ENCODE measurements at regions not wholly inside any gene's neighbourhood (a gene's known extent, or its start where the extent isn't known, plus 50 kb on each side); places are given as distances from the start of the nearest gene placed in this dataset.
"Not testable (repeated sequence)": the region's sequence is repeated elsewhere in the genome, so short reads cannot be mapped to it uniquely, and the experiment has no call there.

GRCh38 chr15:25236143-25236860 is 202.5 kb downstream of the UBE3A start:
- no peak for DNase-seq

GRCh38 chr15:25236861-25237155 is 202.0 kb downstream of the UBE3A start:
- no peak for DNase-seq

- no peak for DNase-seq
Observed at GRCh38 chr15:25237291-25237978, 201.4 kb downstream of the UBE3A start.

- DNase-seq, result no peak
Observed at GRCh38 chr15:25238126-25238525, 200.7 kb downstream of the UBE3A start.

GRCh38 chr15:25238716-25239470 is 199.9 kb downstream of the UBE3A start:
- no peak for DNase-seq

- DNase-seq, result no peak
Observed at GRCh38 chr15:25239471-25240345, 199.1 kb downstream of the UBE3A start.

- DNase-seq, result no peak
Observed at GRCh38 chr15:25240461-25241021, 198.3 kb downstream of the UBE3A start.

GRCh38 chr15:25241241-25241801 is 197.5 kb downstream of the UBE3A start:
- DNase-seq, result no peak

- DNase-seq, result no peak
Observed at GRCh38 chr15:25242166-25242879, 196.5 kb downstream of the UBE3A start.

GRCh38 chr15:25242957-25243799 is 195.6 kb downstream of the UBE3A start:
- no peak for DNase-seq

- no peak for DNase-seq
Observed at GRCh38 chr15:25243800-25244097, 195.1 kb downstream of the UBE3A start.

GRCh38 chr15:25244731-25245585 is 193.9 kb downstream of the UBE3A start:
- DNase-seq, result no peak

GRCh38 chr15:25245801-25246622 is 192.8 kb downstream of the UBE3A start:
- DNase-seq, result no peak

GRCh38 chr15:25246641-25247406 is 192.0 kb downstream of the UBE3A start:
- DNase-seq, result no peak

- DNase-seq, result no peak
Observed at GRCh38 chr15:25247407-25248038, 191.3 kb downstream of the UBE3A start.

- not testable (repeated sequence) for DNase-seq
Observed at GRCh38 chr15:25248087-25248486, 190.7 kb downstream of the UBE3A start.

- DNase-seq, result no peak
Observed at GRCh38 chr15:25248583-25249235, 190.1 kb downstream of the UBE3A start.
